IPS-NIHi7 (cell line): ENCODE measurements at regions not wholly inside any gene's neighbourhood (a gene's known extent, or its start where the extent isn't known, plus 50 kb on each side); places are given as distances from the start of the nearest gene placed in this dataset.
"Not testable (repeated sequence)": the region's sequence is repeated elsewhere in the genome, so short reads cannot be mapped to it uniquely, and the experiment has no call there.

Source experiments
- DNase-seq: peaks from one replicate; pipeline ENCODE4 v3.0.0; 2012; ENCODE audit warnings: mixed read lengths; ENCODE audit errors: extremely low spot score

- DNase-seq, result no peak
These were observed 114.1 kb downstream of the RAB38 start for GRCh38 chr11:88061111-88061510.

GRCh38 chr11:88059326-88059725, 115.9 kb downstream of the RAB38 start:
- DNase-seq, result no peak

GRCh38 chr11:88051396-88051795, 123.8 kb downstream of the RAB38 start:
- DNase-seq, result no peak

GRCh38 chr11:88050247-88050646, 125.0 kb downstream of the RAB38 start:
- no peak for DNase-seq

GRCh38 chr11:88045288-88045687, 130.0 kb downstream of the RAB38 start:
- DNase-seq, result not testable (repeated sequence)

GRCh38 chr11:88044658-88045057, 130.6 kb downstream of the RAB38 start:
- not testable (repeated sequence) for DNase-seq

GRCh38 chr11:88043149-88043548, 132.1 kb downstream of the RAB38 start:
- no peak for DNase-seq

GRCh38 chr11:88042647-88043046, 132.6 kb downstream of the RAB38 start:
- no peak for DNase-seq

GRCh38 chr11:88042238-88042637, 133.0 kb downstream of the RAB38 start:
- peak; percentile 16 for DNase-seq

- no peak for DNase-seq
These were observed 133.6 kb downstream of the RAB38 start for GRCh38 chr11:88041679-88042078.

GRCh38 chr11:88040148-88040496, 135.1 kb downstream of the RAB38 start:
- no peak for DNase-seq

- no peak for DNase-seq
These were observed 135.6 kb downstream of the RAB38 start for GRCh38 chr11:88039476-88040147.

GRCh38 chr11:88038063-88038462, 137.2 kb downstream of the RAB38 start:
- DNase-seq, result no peak

- no peak for DNase-seq
These were observed 138.5 kb downstream of the RAB38 start for GRCh38 chr11:88036701-88037100.

- no peak for DNase-seq
These were observed 140.0 kb downstream of the RAB38 start for GRCh38 chr11:88035271-88035670.

- no peak for DNase-seq
These were observed 157.6 kb downstream of the RAB38 start for GRCh38 chr11:88017666-88018065.

GRCh38 chr11:88016392-88017170, 158.7 kb downstream of the RAB38 start:
- DNase-seq, result peak; percentile 37

GRCh38 chr11:88015170-88015569, 160.1 kb downstream of the RAB38 start:
- no peak for DNase-seq

- no peak for DNase-seq
These were observed 161.7 kb downstream of the RAB38 start for GRCh38 chr11:88013508-88014065.

- no peak for DNase-seq
These were observed 162.8 kb downstream of the RAB38 start for GRCh38 chr11:88012456-88012855.

GRCh38 chr11:87976009-87976408, 199.2 kb downstream of the RAB38 start:
- DNase-seq, result no peak

GRCh38 chr11:87974797-87975196, 200.4 kb downstream of the RAB38 start:
- DNase-seq, result no peak

- no peak for DNase-seq
These were observed 203.1 kb downstream of the RAB38 start for GRCh38 chr11:87972133-87972532.
